Hepatocyte (in vitro differentiated cells): ENCODE measurements at regions not wholly inside any gene's neighbourhood (a gene's known extent, or its start where the extent isn't known, plus 50 kb on each side); places are given as distances from the start of the nearest gene placed in this dataset.

Source experiments
- EZH2 ChIP-seq: fragments of 200-600 bp; sonication (generic); IDR thresholded peaks from 2 replicates; pipeline ENCODE4 v1.6.1; 2016; ENCODE audit warnings: antibody characterized with exemption, mild to moderate bottlenecking, borderline replicate concordance
- TF ChIP-seq, protein P1 (sequence below): fragments of 200-600 bp; sonication (generic); IDR thresholded peaks from 2 replicates; pipeline ENCODE4 v1.5.1; 2016; ENCODE audit warnings: antibody characterized with exemption, mild to moderate bottlenecking; ENCODE audit not compliant: poor library complexity

DNA sequence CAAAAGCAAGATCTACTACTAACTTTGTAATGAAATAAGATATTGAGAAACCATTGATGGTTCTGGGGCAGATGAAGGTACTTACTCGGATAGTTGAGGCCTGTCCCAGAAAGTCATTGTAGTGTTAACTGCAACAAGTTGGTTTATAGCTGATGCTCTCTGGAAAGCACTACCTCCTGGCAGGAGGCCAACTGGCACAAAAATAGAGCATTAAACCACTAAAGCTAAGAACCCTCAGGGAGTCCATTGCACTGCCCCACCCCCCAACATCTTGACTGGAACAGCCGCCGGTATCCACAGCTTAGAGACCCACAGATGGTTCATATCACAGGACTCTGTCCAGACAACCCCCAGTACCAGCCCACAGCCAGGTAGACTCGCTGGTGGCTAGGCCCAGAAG lies 552.5 kb upstream of the CRIM1 start:
- TF ChIP-seq EZH2: no peak
- TF ChIP-seq, protein P1, sequence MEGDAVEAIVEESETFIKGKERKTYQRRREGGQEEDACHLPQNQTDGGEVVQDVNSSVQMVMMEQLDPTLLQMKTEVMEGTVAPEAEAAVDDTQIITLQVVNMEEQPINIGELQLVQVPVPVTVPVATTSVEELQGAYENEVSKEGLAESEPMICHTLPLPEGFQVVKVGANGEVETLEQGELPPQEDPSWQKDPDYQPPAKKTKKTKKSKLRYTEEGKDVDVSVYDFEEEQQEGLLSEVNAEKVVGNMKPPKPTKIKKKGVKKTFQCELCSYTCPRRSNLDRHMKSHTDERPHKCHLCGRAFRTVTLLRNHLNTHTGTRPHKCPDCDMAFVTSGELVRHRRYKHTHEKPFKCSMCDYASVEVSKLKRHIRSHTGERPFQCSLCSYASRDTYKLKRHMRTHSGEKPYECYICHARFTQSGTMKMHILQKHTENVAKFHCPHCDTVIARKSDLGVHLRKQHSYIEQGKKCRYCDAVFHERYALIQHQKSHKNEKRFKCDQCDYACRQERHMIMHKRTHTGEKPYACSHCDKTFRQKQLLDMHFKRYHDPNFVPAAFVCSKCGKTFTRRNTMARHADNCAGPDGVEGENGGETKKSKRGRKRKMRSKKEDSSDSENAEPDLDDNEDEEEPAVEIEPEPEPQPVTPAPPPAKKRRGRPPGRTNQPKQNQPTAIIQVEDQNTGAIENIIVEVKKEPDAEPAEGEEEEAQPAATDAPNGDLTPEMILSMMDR: no peak
